ENCODE measurements at regions not wholly inside any gene's neighbourhood (a gene's known extent, or its start where the extent isn't known, plus 50 kb on each side); places are given as distances from the start of the nearest gene placed in this dataset.

GRCh38 chr18:41814651-41815050 lies 140.4 kb upstream of the PIK3C3 start:
- no peak for TF ChIP-seq CTCF (IDR thresholded peaks at IDR 0.05)
- no peaks in the 10 kb centered on the region for H3K4me1 ChIP-seq
- no peaks in the 10 kb centered on the region for H3K36me3 ChIP-seq
- ATAC-seq (no peak), DNase-seq (no peak)
- H3K27ac ChIP-seq = no peak overlapping the region
- intact Hi-C loops (cut with DNase I) = no loop called here
- H3K9me3 ChIP-seq = no peaks in the 10 kb centered on the region
- no peak overlapping the region for H3K4me3 ChIP-seq
- no peaks in the 10 kb centered on the region for H3K27me3 ChIP-seq (ENCODE audit: low read depth)

GRCh38 chr18:41809652-41810051 lies 145.4 kb upstream of the PIK3C3 start:
- no peak for ATAC-seq
- TF ChIP-seq CTCF (IDR thresholded peaks at IDR 0.05) = no peak

GRCh38 chr18:41805341-41805740 lies 149.7 kb upstream of the PIK3C3 start:
- Histone ChIP-seq H3K9me3 (no peaks in the 10 kb centered on the region), H3K27me3 (ENCODE audit: low read depth) (no peaks in the 10 kb centered on the region), H3K4me1 (no peaks in the 10 kb centered on the region), H3K36me3 (no peaks in the 10 kb centered on the region), H3K27ac (no peak overlapping the region), H3K4me3 (no peak overlapping the region)
- ATAC-seq = no peak
- TF ChIP-seq CTCF (IDR thresholded peaks at IDR 0.05) = no peak
- intact Hi-C loops (cut with DNase I) = no loop called here
- DNase-seq = no peak

More at GRCh38 chr18:41809652-41810051, 145.4 kb upstream of the PIK3C3 start:
- intact Hi-C loops (cut with DNase I) = no loop called here
- Histone ChIP-seq H3K27me3 (ENCODE audit: low read depth) (no peaks in the 10 kb centered on the region), H3K9me3 (no peaks in the 10 kb centered on the region), H3K4me3 (no peak overlapping the region), H3K4me1 (no peaks in the 10 kb centered on the region), H3K27ac (no peak overlapping the region), H3K36me3 (no peaks in the 10 kb centered on the region)
- no peak for DNase-seq

GRCh38 chr18:41798879-41799278 lies 156.2 kb upstream of the PIK3C3 start:
- Histone ChIP-seq H3K27me3 (ENCODE audit: low read depth) (no peaks in the 10 kb centered on the region), H3K27ac (no peak overlapping the region), H3K9me3 (no peaks in the 10 kb centered on the region), H3K36me3 (no peaks in the 10 kb centered on the region), H3K4me3 (no peak overlapping the region), H3K4me1 (no peaks in the 10 kb centered on the region)
- no peak for TF ChIP-seq CTCF (IDR thresholded peaks at IDR 0.05)
- intact Hi-C loops (cut with DNase I) = no loop called here
- no peak for DNase-seq
- ATAC-seq = no peak

GRCh38 chr18:41790687-41791086 lies 164.3 kb upstream of the PIK3C3 start:
- Histone ChIP-seq H3K27ac (no peak overlapping the region), H3K9me3 (no peaks in the 10 kb centered on the region), H3K4me1 (no peaks in the 10 kb centered on the region), H3K27me3 (ENCODE audit: low read depth) (no peaks in the 10 kb centered on the region), H3K36me3 (no peaks in the 10 kb centered on the region), H3K4me3 (no peak overlapping the region)
- no peak for TF ChIP-seq CTCF (IDR thresholded peaks at IDR 0.05)
- intact Hi-C loops (cut with DNase I) = no loop called here
- DNase-seq = no peak
- no peak for ATAC-seq

- H3K4me1 ChIP-seq = no peaks in the 10 kb centered on the region
- ATAC-seq (no peak), DNase-seq (no peak)
- no peak overlapping the region for H3K27ac ChIP-seq
- H3K27me3 ChIP-seq (ENCODE audit: low read depth) = no peaks in the 10 kb centered on the region
- H3K36me3 ChIP-seq = no peaks in the 10 kb centered on the region
- intact Hi-C loops (cut with DNase I) = no loop called here
- TF ChIP-seq CTCF (IDR thresholded peaks at IDR 0.05) = no peak
- H3K4me3 ChIP-seq = no peak overlapping the region
- H3K9me3 ChIP-seq = no peaks in the 10 kb centered on the region
Measured at GRCh38 chr18:41789001-41789400, 166.0 kb upstream of the PIK3C3 start.
